DOHH2 (cell line): ENCODE measurements at regions not wholly inside any gene's neighbourhood (a gene's known extent, or its start where the extent isn't known, plus 50 kb on each side); places are given as distances from the start of the nearest gene placed in this dataset.

Source experiments
- EZH2phosphoT487 ChIP-seq: fragments of 200-600 bp; sonication (generic); IDR thresholded peaks from 2 replicates; pipeline ENCODE4 v1.6.1; 2017; ENCODE audit warnings: borderline replicate concordance, mild to moderate bottlenecking, antibody characterized with exemption, low read length, moderate library complexity, mixed read lengths
- TF ChIP-seq, protein P1 (sequence below): fragments of 200-600 bp; sonication (generic); IDR thresholded peaks from one replicate; pipeline ENCODE4 v1.5.1; 2014; ENCODE audit warnings: antibody characterized with exemption, mild to moderate bottlenecking, low read depth, low read length; ENCODE audit not compliant: poor library complexity, severe bottlenecking

DNA sequence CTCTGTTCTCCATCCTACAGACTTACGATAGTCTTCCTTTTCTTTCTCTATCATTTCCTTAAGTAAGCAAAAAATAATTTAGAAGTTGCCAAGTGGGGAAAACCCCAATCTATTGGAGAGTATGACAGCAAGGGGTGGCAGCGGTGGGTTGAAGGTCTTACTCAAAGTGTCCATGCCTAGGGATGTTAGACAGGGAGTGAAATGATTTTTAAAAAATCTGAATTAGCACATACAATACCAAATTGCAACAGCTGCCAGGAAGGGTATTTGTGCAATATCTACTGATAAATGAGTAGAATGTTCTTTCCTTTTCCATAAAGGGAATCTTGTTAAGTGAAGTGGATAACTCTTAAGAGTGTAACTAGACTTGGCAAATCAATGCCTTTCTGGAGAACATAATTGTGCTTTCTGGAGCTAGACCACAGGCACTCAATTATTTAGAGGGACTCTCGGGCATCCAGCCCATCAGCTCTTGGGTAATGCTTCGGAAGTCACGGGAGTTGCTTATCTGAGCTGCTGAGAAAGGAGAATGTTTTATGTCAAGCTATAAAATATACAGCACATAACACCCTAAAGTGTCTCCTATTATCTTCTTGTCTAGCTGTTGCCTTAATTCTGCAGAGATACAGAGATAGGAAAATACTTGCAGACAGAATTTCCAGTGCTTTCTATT is 151.5 kb downstream of the KCNJ2 start:
- TF ChIP-seq, protein P1, sequence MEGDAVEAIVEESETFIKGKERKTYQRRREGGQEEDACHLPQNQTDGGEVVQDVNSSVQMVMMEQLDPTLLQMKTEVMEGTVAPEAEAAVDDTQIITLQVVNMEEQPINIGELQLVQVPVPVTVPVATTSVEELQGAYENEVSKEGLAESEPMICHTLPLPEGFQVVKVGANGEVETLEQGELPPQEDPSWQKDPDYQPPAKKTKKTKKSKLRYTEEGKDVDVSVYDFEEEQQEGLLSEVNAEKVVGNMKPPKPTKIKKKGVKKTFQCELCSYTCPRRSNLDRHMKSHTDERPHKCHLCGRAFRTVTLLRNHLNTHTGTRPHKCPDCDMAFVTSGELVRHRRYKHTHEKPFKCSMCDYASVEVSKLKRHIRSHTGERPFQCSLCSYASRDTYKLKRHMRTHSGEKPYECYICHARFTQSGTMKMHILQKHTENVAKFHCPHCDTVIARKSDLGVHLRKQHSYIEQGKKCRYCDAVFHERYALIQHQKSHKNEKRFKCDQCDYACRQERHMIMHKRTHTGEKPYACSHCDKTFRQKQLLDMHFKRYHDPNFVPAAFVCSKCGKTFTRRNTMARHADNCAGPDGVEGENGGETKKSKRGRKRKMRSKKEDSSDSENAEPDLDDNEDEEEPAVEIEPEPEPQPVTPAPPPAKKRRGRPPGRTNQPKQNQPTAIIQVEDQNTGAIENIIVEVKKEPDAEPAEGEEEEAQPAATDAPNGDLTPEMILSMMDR = no peak
- TF ChIP-seq EZH2phosphoT487 = no peak
